H1 (cell line): ENCODE measurements at regions not wholly inside any gene's neighbourhood (a gene's known extent, or its start where the extent isn't known, plus 50 kb on each side); places are given as distances from the start of the nearest gene placed in this dataset.

Experiments
- CTCF ChIA-PET: fragments of 300-600 bp; sonication (Branson Sonifier 250); formaldehyde crosslinking; loops from one replicate; lab custom pipeline; 2021; ENCODE audit not compliant: partially characterized antibody; lab: Charles Lee
- POLR2A ChIA-PET: fragments of 300-600 bp; sonication (Branson Sonifier 250); formaldehyde crosslinking; loops from one replicate; lab custom pipeline; 2021; ENCODE audit warnings: inconsistent platforms; ENCODE audit not compliant: partially characterized antibody; lab: Charles Lee
- DNase-seq, 2 experiments: peaks; one replicate each; pipeline versions ENCODE4 v3.0.0 to v3.0.0-alpha.2; 2010 to 2022; ENCODE audit warnings: low spot score in 2 of 2, low read depth in 1 of 2, mixed read lengths in 1 of 2
- FAIRE-seq: peaks from 2 replicates; lab custom pipeline; 2011; peaks lifted over from hg19 to GRCh38; lab: Jason Lieb, UNC
- H2AFZ ChIP-seq: 2 replicates; pipeline ENCODE4 v1.8.1; 2012; ENCODE audit warnings: low read length, inconsistent platforms
- H2AK5ac ChIP-seq: 2 replicates; pipeline ENCODE4 v1.6.1; 2013; ENCODE audit warnings: low read depth, low read length
- H2BK120ac ChIP-seq: replicated peaks from 2 replicates; pipeline ENCODE3; 2013; ENCODE audit warnings: low read depth, low read length, inconsistent platforms
- H2BK12ac ChIP-seq: 2 replicates; pipeline ENCODE4 v1.6.1; 2013; ENCODE audit warnings: low read depth, low read length
- H2BK15ac ChIP-seq: 2 replicates; pipeline ENCODE4 v1.6.1; 2013; ENCODE audit warnings: low read length
- H2BK20ac ChIP-seq: 2 replicates; pipeline ENCODE4 v1.6.1; 2013; ENCODE audit warnings: low read length
- H2BK5ac ChIP-seq: 2 replicates; pipeline ENCODE4 v1.6.1; 2013; ENCODE audit warnings: low read depth, low read length
- H3K14ac ChIP-seq: 2 replicates; pipeline ENCODE4 v1.6.1; 2013; ENCODE audit warnings: inconsistent platforms; ENCODE audit not compliant: insufficient read length
- H3K18ac ChIP-seq: 2 replicates; pipeline ENCODE4 v1.6.1; 2013; ENCODE audit warnings: low read length; ENCODE audit errors: extremely low read depth
- H3K23ac ChIP-seq: 2 replicates; pipeline ENCODE4 v1.6.1; 2013; ENCODE audit warnings: inconsistent platforms; ENCODE audit not compliant: insufficient read length
- H3K23me2 ChIP-seq: 2 replicates; pipeline ENCODE4 v1.6.1; 2013; ENCODE audit warnings: low read depth, low read length
- H3K27ac ChIP-seq: 2 replicates; pipeline ENCODE4 v1.6.1; 2011; ENCODE audit warnings: low read depth, low read length, inconsistent platforms
- H3K27me3 ChIP-seq, 4 experiments: replicated peaks in 1 of 4; 1 replicate in 1 of 4; 2 replicates in 3 of 4; pipeline versions ENCODE4 v1.6.1 to v1.8.1; 2011 to 2013; ENCODE audit warnings: low read length in 3 of 4, mild to moderate bottlenecking in 3 of 4, inconsistent platforms in 2 of 4, mixed read lengths in 2 of 4, moderate library complexity in 1 of 4; ENCODE audit not compliant: control insufficient read depth in 3 of 4, insufficient read depth in 3 of 4; ENCODE audit errors: extremely low read depth in 1 of 4
- H3K36me3 ChIP-seq, 4 experiments: 2 replicates each; pipeline versions ENCODE4 v1.6.1 to v1.8.1; 2011 to 2013; ENCODE audit warnings: mild to moderate bottlenecking in 4 of 4, low read length in 3 of 4, moderate library complexity in 2 of 4, control low read depth in 1 of 4, inconsistent platforms in 1 of 4; ENCODE audit not compliant: insufficient read depth in 4 of 4, control insufficient read depth in 2 of 4
- H3K4ac ChIP-seq: replicated peaks from 2 replicates; pipeline ENCODE3; 2013; ENCODE audit warnings: low read length, low read depth, mixed read lengths, inconsistent platforms; ENCODE audit not compliant: insufficient read length
- H3K4me1 ChIP-seq, 4 experiments: replicated peaks in 1 of 4; 1 replicate in 1 of 4; 2 replicates in 3 of 4; pipeline versions ENCODE4 v1.6.1 to v1.8.1; 2011 to 2013; ENCODE audit warnings: low read length in 3 of 4, inconsistent platforms in 2 of 4, mixed read lengths in 1 of 4; ENCODE audit not compliant: insufficient read depth in 4 of 4, control insufficient read depth in 3 of 4
- H3K4me2 ChIP-seq, 2 experiments: 2 replicates each; pipeline versions ENCODE4 v1.6.1 to v1.8.1; 2011 to 2013; ENCODE audit warnings: low read depth in 2 of 2, low read length in 2 of 2, control low read depth in 1 of 2, inconsistent platforms in 1 of 2, mild to moderate bottlenecking in 1 of 2; ENCODE audit not compliant: insufficient read depth in 1 of 2
- H3K4me3 ChIP-seq, 4 experiments: fragments of 200-600, 300-600 bp in 1 of 4; sonication (generic), shearing (Covaris generic), sonication (Bioruptor Twin) in 1 of 4; 2 replicates each; pipeline versions ENCODE4 v1.5.1 to v1.8.1; 2011 to 2016; ENCODE audit warnings: low read length in 4 of 4, low read depth in 3 of 4, control low read depth in 2 of 4, inconsistent platforms in 2 of 4, mild to moderate bottlenecking in 2 of 4, mixed read lengths in 1 of 4, moderate library complexity in 1 of 4; ENCODE audit not compliant: insufficient read depth in 2 of 4; ENCODE audit errors: extremely low read depth in 1 of 4
- H3K56ac ChIP-seq: replicated peaks from 2 replicates; pipeline ENCODE3; 2013; ENCODE audit warnings: low read depth, mild to moderate bottlenecking, mixed read lengths, low read length, inconsistent platforms; ENCODE audit not compliant: insufficient read length
- H3K79me1 ChIP-seq: 2 replicates; pipeline ENCODE4 v1.6.1; 2013; ENCODE audit warnings: low read depth, low read length, control low read depth
- H3K79me2 ChIP-seq, 2 experiments: 2 replicates each; pipeline versions ENCODE4 v1.6.1 to v1.8.1; 2012 to 2013; ENCODE audit warnings: low read length in 2 of 2, mild to moderate bottlenecking in 2 of 2, inconsistent platforms in 1 of 2; ENCODE audit not compliant: insufficient read depth in 2 of 2, control insufficient read depth in 1 of 2
- H3K9ac ChIP-seq, 4 experiments: replicated peaks in 1 of 4; 1 replicate in 1 of 4; 2 replicates in 3 of 4; pipeline versions ENCODE4 v1.6.1 to v1.8.1; 2011 to 2013; ENCODE audit warnings: low read depth in 3 of 4, low read length in 3 of 4, control low read depth in 2 of 4, mild to moderate bottlenecking in 2 of 4, moderate library complexity in 2 of 4, inconsistent platforms in 1 of 4; ENCODE audit errors: extremely low read depth in 1 of 4
- H3K9me3 ChIP-seq, 2 experiments: 2 replicates each; pipeline versions ENCODE4 v1.6.1 to v1.8.1; 2012 to 2013; ENCODE audit warnings: mild to moderate bottlenecking in 2 of 2, moderate library complexity in 2 of 2, control low read depth in 1 of 2, inconsistent platforms in 1 of 2, low read depth in 1 of 2, low read length in 1 of 2, mixed read lengths in 1 of 2; ENCODE audit not compliant: insufficient read depth in 2 of 2
- H4K20me1 ChIP-seq, 2 experiments: replicated peaks in 1 of 2; 2 replicates each; pipeline versions ENCODE3 to v1.8.1; 2011 to 2013; ENCODE audit warnings: inconsistent platforms in 2 of 2, low read length in 2 of 2, mild to moderate bottlenecking in 1 of 2; ENCODE audit not compliant: insufficient read depth in 2 of 2, control insufficient read depth in 1 of 2
- H4K5ac ChIP-seq: 2 replicates; pipeline ENCODE4 v1.6.1; 2013; ENCODE audit warnings: low read length, low read depth, mixed read lengths, inconsistent platforms; ENCODE audit not compliant: insufficient read length
- H4K8ac ChIP-seq: 2 replicates; pipeline ENCODE4 v1.8.0; 2013; ENCODE audit warnings: mild to moderate bottlenecking, moderate library complexity, low read length, inconsistent platforms; ENCODE audit not compliant: insufficient read depth; ENCODE audit errors: extremely low read depth
- H4K91ac ChIP-seq: replicated peaks from 2 replicates; pipeline ENCODE3; 2013; ENCODE audit warnings: low read length, mixed read lengths, inconsistent platforms; ENCODE audit not compliant: insufficient read length
- BRCA1 ChIP-seq: IDR thresholded peaks from 2 replicates; pipeline ENCODE4 v1.6.1; 2012; ENCODE audit warnings: low read depth, low read length, improper control_type of control experiment
- CBX8 ChIP-seq: fragments of 300-800, 300-1000 bp; sonication (generic); IDR thresholded peaks from 2 replicates; pipeline ENCODE4 v1.7.1; 2016; ENCODE audit warnings: low read depth, low read length, borderline replicate concordance
- CTCF ChIP-seq, 3 experiments: IDR thresholded peaks; 1 replicate in 2 of 3; 2 replicates in 1 of 3; pipeline versions ENCODE4 v1.5.1 to v1.6.1; 2011; ENCODE audit warnings: low read length in 3 of 3, mild to moderate bottlenecking in 3 of 3, inconsistent platforms in 2 of 3, low read depth in 1 of 3, moderate library complexity in 1 of 3; ENCODE audit not compliant: insufficient read depth in 1 of 3; ENCODE audit errors: control extremely low read depth in 1 of 3
- EGR1 ChIP-seq: IDR thresholded peaks from 2 replicates; pipeline ENCODE4 v1.6.1; 2011; ENCODE audit warnings: low read depth, low read length, borderline replicate concordance
- FOSL1 ChIP-seq: IDR thresholded peaks from 2 replicates; pipeline ENCODE4 v1.6.1; 2011; ENCODE audit warnings: mild to moderate bottlenecking, low read depth, low read length, moderate library complexity; ENCODE audit not compliant: insufficient read depth
- KDM1A ChIP-seq: fragments of 200-600, 300-600 bp; sonication (generic); IDR thresholded peaks from 2 replicates; pipeline ENCODE4 v1.7.1; 2016; ENCODE audit warnings: mild to moderate bottlenecking, low read length, borderline replicate concordance
- POLR2A ChIP-seq, 2 experiments: IDR thresholded peaks; 1 replicate in 1 of 2; 2 replicates in 1 of 2; pipeline ENCODE4 v1.6.1; 2011; ENCODE audit warnings: low read depth in 2 of 2, low read length in 2 of 2, mild to moderate bottlenecking in 2 of 2; ENCODE audit errors: control extremely low read depth in 1 of 2
- POLR2AphosphoS5 ChIP-seq: IDR thresholded peaks from 2 replicates; pipeline ENCODE4 v1.6.1; 2011; ENCODE audit warnings: low read depth, low read length
- POU5F1 ChIP-seq: IDR thresholded peaks from 2 replicates; pipeline ENCODE4 v1.6.1; 2011; ENCODE audit warnings: low read depth, mild to moderate bottlenecking, low read length, moderate library complexity
- SAP30 ChIP-seq: fragments of 300-600 bp; sonication (generic); IDR thresholded peaks from 2 replicates; pipeline ENCODE4 v1.7.1; 2012; ENCODE audit warnings: low read length, moderate library complexity, mild to moderate bottlenecking, inconsistent platforms; ENCODE audit not compliant: insufficient read depth, insufficient replicate concordance
- SIN3A ChIP-seq, 2 experiments: IDR thresholded peaks in 1 of 2; conservative IDR thresholded peaks in 1 of 2; 2 replicates each; pipeline ENCODE4 v1.6.1; 2011 to 2012; ENCODE audit warnings: low read length in 2 of 2, improper control_type of control experiment in 1 of 2, low read depth in 1 of 2, mild to moderate bottlenecking in 1 of 2
- ZNF274 ChIP-seq: IDR thresholded peaks from 2 replicates; pipeline ENCODE4 v1.7.0; 2012; ENCODE audit warnings: low read length, borderline replicate concordance; ENCODE audit errors: extremely low read depth
- WGBS, 2 experiments: shearing (Covaris generic) in 1 of 2; methylation state at CpG; one replicate each; pipeline versions ENCODE4 v1.1.6 to v1.1.7; 2013 to 2015; ENCODE audit warnings: low lambda C conversion rate in 2 of 2, mixed read lengths in 2 of 2, inconsistent platforms in 1 of 2, low coverage in 1 of 2, missing lambda C conversion rate in 1 of 2; ENCODE audit not compliant: insufficient replicate concordance in 2 of 2, insufficient coverage in 1 of 2, insufficient read length in 1 of 2; ENCODE audit errors: extremely low coverage in 1 of 2, missing lambda C conversion rate in 1 of 2; 5-methylcytosine and 5-hydroxymethylcytosine counted together

GRCh38 chr13:78182813-78183212 lies 264.2 kb upstream of the EDNRB start:
- Histone ChIP-seq H3K27ac (no peak overlapping the region), H2AFZ (no peak overlapping the region), H3K36me3 (no peaks in the 10 kb centered on the region), H2AK5ac (no peak overlapping the region), H3K23me2 (no peaks in the 10 kb centered on the region), H3K4ac (no peak overlapping the region), H4K91ac (no peak overlapping the region), H2BK12ac (no peak overlapping the region), H3K14ac (no peak overlapping the region), H3K79me2 (no peaks in the 10 kb centered on the region), H4K8ac (no peak overlapping the region), H3K23ac (no peak overlapping the region), H3K4me1 (no peaks in the 10 kb centered on the region), H3K56ac (no peak overlapping the region), H4K5ac (no peak overlapping the region), H2BK5ac (no peak overlapping the region), H3K9me3 (0 out of 4 replicates have a peak, but pooled peaks cover 0 to 3% of the 10 kb centered on the region in 2 experiments), H3K18ac (no peak overlapping the region), H3K27me3 (peaks cover 0 to 1% (median 0%) of the 10 kb centered on the region in 4 experiments; a peak in 1 of 7 replicates), H3K9ac (no peak overlapping the region), H2BK120ac (no peak overlapping the region), H3K4me3 (no peak overlapping the region), H4K20me1 (no peaks in the 10 kb centered on the region), H2BK20ac (no peak overlapping the region), H3K79me1 (no peaks in the 10 kb centered on the region), H2BK15ac (no peak overlapping the region), H3K4me2 (no peak overlapping the region)
- DNase-seq = no peak
- CTCF ChIA-PET = interaction anchor here (0.6 kb wide), 1 partner anchor 32 kb away, joined by 3 read pairs; no protein-coding TSS in a partner anchor
- POLR2A ChIA-PET = no interaction called here
- no peak for FAIRE-seq
- 93% methylated on average over 2 of the region's 2 CpGs; no CpG with 5 or more reads in 1 of the 2 experiments for WGBS, 2 experiments
- TF ChIP-seq POLR2A (IDR thresholded peaks at IDR 0.05; ENCODE audit: control extremely low read depth in 1 of 2, low read depth in 2 of 2, low read length in 2 of 2) (no peak), SIN3A (conservative IDR thresholded peaks at IDR 0.05 in 1 of 2, IDR thresholded peaks at IDR 0.05 in 1 of 2; ENCODE audit: low read depth in 1 of 2, low read length in 2 of 2) (no peak), KDM1A (no peak), EGR1 (no peak), BRCA1 (no peak), SAP30 (no peak), POLR2AphosphoS5 (no peak), POU5F1 (no peak), CTCF (IDR thresholded peaks at IDR 0.05; ENCODE audit: control extremely low read depth in 1 of 3, insufficient read depth in 1 of 3, low read depth in 1 of 3, low read length in 3 of 3) (no peak), ZNF274 (no peak), FOSL1 (no peak), CBX8 (no peak)
